ENCODE measurements at regions not wholly inside any gene's neighbourhood (a gene's known extent, or its start where the extent isn't known, plus 50 kb on each side); places are given as distances from the start of the nearest gene placed in this dataset.
"Not testable (repeated sequence)": the region's sequence is repeated elsewhere in the genome, so short reads cannot be mapped to it uniquely, and the experiment has no call there.

DNA sequence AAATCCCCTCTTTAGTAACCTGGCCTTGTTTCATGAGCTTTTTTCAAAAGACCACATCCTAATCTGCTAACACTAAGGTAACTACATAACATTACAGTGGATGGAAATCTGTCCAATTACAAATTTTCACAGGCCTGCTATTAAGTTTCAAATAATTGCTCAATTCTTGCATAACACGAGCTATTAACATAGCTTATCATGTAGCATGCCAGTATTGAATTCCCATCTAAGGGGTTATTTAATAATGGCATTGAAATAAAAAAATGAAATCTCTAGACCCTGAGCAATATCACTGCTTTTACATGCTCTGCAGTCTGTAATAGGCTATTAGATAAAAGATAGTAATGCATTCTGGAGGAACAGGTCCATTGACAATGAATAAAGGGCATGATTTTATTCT, 748.3 kb upstream of the NECTIN3 start:
- no peaks in the 10 kb centered on the region for H3K9me3 Mint-ChIP-seq

DNA sequence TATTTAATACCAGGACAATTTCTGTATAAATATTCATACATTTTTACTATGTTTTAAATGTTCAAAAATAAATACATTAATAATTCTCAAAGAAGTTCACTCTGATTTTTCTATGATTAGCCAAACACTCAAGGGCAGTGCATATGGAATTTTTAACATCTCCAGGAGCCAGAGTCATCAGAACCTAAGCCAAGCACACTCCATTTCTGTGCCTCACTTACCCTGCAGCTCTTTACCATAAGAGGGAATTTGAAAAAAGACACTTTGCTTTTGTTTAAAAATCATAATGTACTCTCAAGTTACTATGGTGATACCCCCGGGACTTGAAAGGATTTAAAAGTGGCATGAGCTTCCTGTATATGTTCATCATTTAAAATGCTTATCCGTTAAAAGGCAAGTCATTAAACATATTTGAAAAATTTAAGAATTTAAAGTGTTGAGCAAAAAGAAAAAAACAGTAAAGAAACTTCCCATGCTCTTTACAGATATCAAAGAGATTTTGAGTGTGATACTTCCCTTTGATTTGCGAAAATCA, 747.4 kb upstream of the NECTIN3 start:
- H3K36me3 Mint-ChIP-seq (ENCODE audit: low read depth) = no peaks in the 10 kb centered on the region
- H3K4me3 Mint-ChIP-seq (ENCODE audit: low read depth) = no peak overlapping the region
- H3K4me1 Mint-ChIP-seq (ENCODE audit: low read depth) = no peaks in the 10 kb centered on the region
- H3K9me3 Mint-ChIP-seq = no peaks in the 10 kb centered on the region
- no peak overlapping the region for H3K27ac Mint-ChIP-seq
- DNase-seq (ENCODE audit: low spot score) = no peak
- intact Hi-C loops (cut with micrococcal nuclease) = no loop called here
- H3K27me3 Mint-ChIP-seq (ENCODE audit: low read depth) = no peaks in the 10 kb centered on the region

More for the DNA sequence above, 748.3 kb upstream of the NECTIN3 start:
- H3K36me3 Mint-ChIP-seq (ENCODE audit: low read depth) = no peaks in the 10 kb centered on the region
- no peaks in the 10 kb centered on the region for H3K27me3 Mint-ChIP-seq (ENCODE audit: low read depth)
- no peaks in the 10 kb centered on the region for H3K4me1 Mint-ChIP-seq (ENCODE audit: low read depth)
- DNase-seq (ENCODE audit: low spot score) = no peak
- no peak overlapping the region for H3K27ac Mint-ChIP-seq
- intact Hi-C loops (cut with micrococcal nuclease) = no loop called here
- H3K4me3 Mint-ChIP-seq (ENCODE audit: low read depth) = no peak overlapping the region

GRCh38 chr3:110327870-110328269, 743.7 kb upstream of the NECTIN3 start:
- intact Hi-C loops (cut with micrococcal nuclease) = no loop called here
- DNase-seq (ENCODE audit: low spot score) = no peak
- Mint-ChIP-seq H3K4me3 (ENCODE audit: low read depth) (no peak overlapping the region), H3K9me3 (no peaks in the 10 kb centered on the region), H3K36me3 (ENCODE audit: low read depth) (no peaks in the 10 kb centered on the region), H3K27ac (no peak overlapping the region), H3K4me1 (ENCODE audit: low read depth) (no peaks in the 10 kb centered on the region), H3K27me3 (ENCODE audit: low read depth) (no peaks in the 10 kb centered on the region)

GRCh38 chr3:110331562-110331961, 740.1 kb upstream of the NECTIN3 start:
- intact Hi-C loops (cut with micrococcal nuclease); H3K27me3 Mint-ChIP-seq (ENCODE audit: low read depth): not testable (repeated sequence)

DNA sequence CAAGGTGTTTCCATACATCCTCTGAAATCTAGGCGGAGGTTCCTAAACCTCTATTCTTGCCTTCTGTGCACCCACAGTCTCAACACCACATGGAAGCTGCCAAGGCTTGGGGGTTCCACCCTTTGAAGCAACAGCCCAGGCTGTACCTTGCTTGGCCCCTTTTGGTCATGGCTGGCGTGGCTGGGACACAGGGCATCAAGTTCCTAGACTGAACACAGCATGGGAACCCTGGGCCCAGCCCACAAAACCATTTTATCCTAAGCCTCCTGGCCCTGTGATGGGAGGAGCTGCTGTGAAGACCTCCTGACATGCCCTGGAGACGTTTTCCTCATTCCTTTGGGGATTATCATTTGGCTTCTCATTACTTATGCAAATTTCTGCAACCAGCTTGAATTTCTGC, 739.0 kb upstream of the NECTIN3 start:
- no peak for DNase-seq (ENCODE audit: low spot score)
- Mint-ChIP-seq H3K36me3 (ENCODE audit: low read depth) (no peaks in the 10 kb centered on the region), H3K4me1 (ENCODE audit: low read depth) (no peaks in the 10 kb centered on the region), H3K9me3 (no peaks in the 10 kb centered on the region), H3K4me3 (ENCODE audit: low read depth) (no peak overlapping the region), H3K27ac (no peak overlapping the region), H3K27me3 (ENCODE audit: low read depth) (no peaks in the 10 kb centered on the region)
- intact Hi-C loops (cut with micrococcal nuclease) = no loop called here

More at GRCh38 chr3:110331562-110331961, 740.1 kb upstream of the NECTIN3 start:
- not testable (repeated sequence) for H3K4me1 Mint-ChIP-seq (ENCODE audit: low read depth); H3K4me3 Mint-ChIP-seq (ENCODE audit: low read depth); DNase-seq (ENCODE audit: low spot score); H3K27ac Mint-ChIP-seq; H3K9me3 Mint-ChIP-seq; H3K36me3 Mint-ChIP-seq (ENCODE audit: low read depth)

GRCh38 chr3:110341047-110341446, 730.6 kb upstream of the NECTIN3 start:
- Mint-ChIP-seq H3K4me1 (ENCODE audit: low read depth) (no peaks in the 10 kb centered on the region), H3K4me3 (ENCODE audit: low read depth) (no peak overlapping the region), H3K27me3 (ENCODE audit: low read depth) (no peaks in the 10 kb centered on the region), H3K9me3 (no peaks in the 10 kb centered on the region), H3K36me3 (ENCODE audit: low read depth) (no peaks in the 10 kb centered on the region), H3K27ac (no peak overlapping the region)
- intact Hi-C loops (cut with micrococcal nuclease) = no loop called here
- DNase-seq (ENCODE audit: low spot score) = no peak

GRCh38 chr3:110343376-110343775, 728.2 kb upstream of the NECTIN3 start:
- H3K4me1 Mint-ChIP-seq (ENCODE audit: low read depth) = no peaks in the 10 kb centered on the region
- no peaks in the 10 kb centered on the region for H3K36me3 Mint-ChIP-seq (ENCODE audit: low read depth)
- H3K27me3 Mint-ChIP-seq (ENCODE audit: low read depth) = no peaks in the 10 kb centered on the region
- no peaks in the 10 kb centered on the region for H3K9me3 Mint-ChIP-seq
- intact Hi-C loops (cut with micrococcal nuclease) = no loop called here
- DNase-seq (ENCODE audit: low spot score) = no peak
- no peak overlapping the region for H3K27ac Mint-ChIP-seq
- H3K4me3 Mint-ChIP-seq (ENCODE audit: low read depth) = no peak overlapping the region

DNA sequence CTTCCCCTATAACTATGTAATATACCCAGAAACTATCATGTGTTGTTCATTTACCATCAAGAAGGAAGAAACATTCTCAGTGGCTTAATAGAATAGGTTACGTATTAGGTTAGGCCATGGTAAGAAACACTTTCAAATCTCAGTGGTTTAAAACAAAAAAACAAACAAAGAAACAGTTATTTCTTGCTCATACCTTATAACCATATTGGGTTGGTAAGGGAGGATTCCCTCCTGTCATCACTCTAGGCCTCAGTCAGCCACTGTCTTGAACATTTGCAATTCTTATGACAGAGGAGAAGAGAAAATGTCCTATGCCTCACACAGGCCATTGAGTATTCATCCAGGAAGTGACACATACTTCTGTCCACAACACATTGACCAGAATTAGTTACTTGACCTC, 727.7 kb upstream of the NECTIN3 start:
- Mint-ChIP-seq H3K9me3 (no peaks in the 10 kb centered on the region), H3K4me3 (ENCODE audit: low read depth) (no peak overlapping the region), H3K4me1 (ENCODE audit: low read depth) (no peaks in the 10 kb centered on the region), H3K27me3 (ENCODE audit: low read depth) (no peaks in the 10 kb centered on the region), H3K27ac (no peak overlapping the region), H3K36me3 (ENCODE audit: low read depth) (no peaks in the 10 kb centered on the region)
- intact Hi-C loops (cut with micrococcal nuclease) = no loop called here
- DNase-seq (ENCODE audit: low spot score) = no peak

DNA sequence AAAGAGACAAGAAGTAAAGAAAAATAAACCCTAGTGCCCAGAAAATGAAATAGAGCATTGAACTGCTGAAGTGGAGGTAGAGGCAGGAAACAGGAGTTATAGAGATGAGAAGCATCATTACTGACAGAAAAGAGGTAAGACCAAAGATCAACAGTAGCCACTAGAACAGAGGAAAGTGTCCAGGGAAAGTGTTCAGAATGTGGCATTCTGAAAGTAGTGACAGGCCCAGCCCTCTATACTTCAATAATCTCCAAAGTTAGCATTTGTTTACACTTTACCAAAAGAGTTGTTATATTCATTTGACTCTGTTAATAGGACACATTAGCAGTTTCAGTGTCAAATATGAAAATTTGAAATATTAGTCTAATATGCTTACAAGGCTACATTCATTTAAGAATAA, 727.1 kb upstream of the NECTIN3 start:
- intact Hi-C loops (cut with micrococcal nuclease) = no loop called here
- no peaks in the 10 kb centered on the region for H3K9me3 Mint-ChIP-seq
- H3K27me3 Mint-ChIP-seq (ENCODE audit: low read depth) = no peaks in the 10 kb centered on the region
- no peaks in the 10 kb centered on the region for H3K4me1 Mint-ChIP-seq (ENCODE audit: low read depth)
- H3K27ac Mint-ChIP-seq = no peak overlapping the region
- no peak overlapping the region for H3K4me3 Mint-ChIP-seq (ENCODE audit: low read depth)
- H3K36me3 Mint-ChIP-seq (ENCODE audit: low read depth) = no peaks in the 10 kb centered on the region
- no peak for DNase-seq (ENCODE audit: low spot score)

GRCh38 chr3:110344897-110345767, 726.5 kb upstream of the NECTIN3 start:
- Mint-ChIP-seq H3K4me3 (ENCODE audit: low read depth) (no peak overlapping the region), H3K9me3 (no peaks in the 10 kb centered on the region), H3K27me3 (ENCODE audit: low read depth) (no peaks in the 10 kb centered on the region), H3K36me3 (ENCODE audit: low read depth) (no peaks in the 10 kb centered on the region), H3K4me1 (ENCODE audit: low read depth) (no peaks in the 10 kb centered on the region), H3K27ac (no peak overlapping the region)
- intact Hi-C loops (cut with micrococcal nuclease) = no loop called here
- DNase-seq (ENCODE audit: low spot score) = no peak

DNA sequence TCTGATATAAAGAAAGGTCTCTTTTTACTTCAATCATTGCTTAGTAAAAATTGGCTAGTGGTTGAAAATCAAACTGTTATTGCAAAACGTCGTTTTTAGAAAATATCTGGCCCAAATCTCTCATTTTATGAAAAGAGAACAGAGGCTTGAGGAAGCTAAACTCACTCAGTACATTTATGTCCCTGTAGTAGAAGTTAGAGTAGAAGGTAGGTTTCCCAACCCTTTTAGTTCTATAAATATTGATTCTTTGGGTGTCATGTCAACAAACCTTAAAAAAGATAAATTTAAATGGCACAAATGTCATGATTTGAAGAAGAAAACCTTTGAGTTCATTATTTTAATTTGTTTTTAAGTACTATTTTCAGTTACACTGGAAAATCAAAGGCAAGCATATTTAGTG, 722.3 kb upstream of the NECTIN3 start:
- intact Hi-C loops (cut with micrococcal nuclease) = no loop called here
- Mint-ChIP-seq H3K4me3 (ENCODE audit: low read depth) (no peak overlapping the region), H3K27me3 (ENCODE audit: low read depth) (no peaks in the 10 kb centered on the region), H3K36me3 (ENCODE audit: low read depth) (no peaks in the 10 kb centered on the region), H3K9me3 (no peaks in the 10 kb centered on the region), H3K27ac (no peak overlapping the region), H3K4me1 (ENCODE audit: low read depth) (no peaks in the 10 kb centered on the region)
- no peak for DNase-seq (ENCODE audit: low spot score)

- no peak overlapping the region for H3K4me3 Mint-ChIP-seq (ENCODE audit: low read depth)
- H3K4me1 Mint-ChIP-seq (ENCODE audit: low read depth) = no peaks in the 10 kb centered on the region
- H3K27me3 Mint-ChIP-seq (ENCODE audit: low read depth) = no peaks in the 10 kb centered on the region
- H3K9me3 Mint-ChIP-seq = no peaks in the 10 kb centered on the region
- H3K27ac Mint-ChIP-seq = no peak overlapping the region
- intact Hi-C loops (cut with micrococcal nuclease) = no loop called here
- H3K36me3 Mint-ChIP-seq (ENCODE audit: low read depth) = no peaks in the 10 kb centered on the region
- no peak for DNase-seq (ENCODE audit: low spot score)
These were observed 718.6 kb upstream of the NECTIN3 start for GRCh38 chr3:110352841-110353604.

- H3K27me3 Mint-ChIP-seq (ENCODE audit: low read depth) = no peaks in the 10 kb centered on the region
- intact Hi-C loops (cut with micrococcal nuclease) = no loop called here
These were observed 708.9 kb upstream of the NECTIN3 start for GRCh38 chr3:110362751-110363150.

More at GRCh38 chr3:110362751-110363150, 708.9 kb upstream of the NECTIN3 start:
- no peaks in the 10 kb centered on the region for H3K36me3 Mint-ChIP-seq (ENCODE audit: low read depth)
- no peak for DNase-seq (ENCODE audit: low spot score)
- H3K4me3 Mint-ChIP-seq (ENCODE audit: low read depth) = no peak overlapping the region
- H3K4me1 Mint-ChIP-seq (ENCODE audit: low read depth) = no peaks in the 10 kb centered on the region
- no peak overlapping the region for H3K27ac Mint-ChIP-seq
- no peaks in the 10 kb centered on the region for H3K9me3 Mint-ChIP-seq
